ENCODE measurements at regions not wholly inside any gene's neighbourhood (a gene's known extent, or its start where the extent isn't known, plus 50 kb on each side); places are given as distances from the start of the nearest gene placed in this dataset.

DNA sequence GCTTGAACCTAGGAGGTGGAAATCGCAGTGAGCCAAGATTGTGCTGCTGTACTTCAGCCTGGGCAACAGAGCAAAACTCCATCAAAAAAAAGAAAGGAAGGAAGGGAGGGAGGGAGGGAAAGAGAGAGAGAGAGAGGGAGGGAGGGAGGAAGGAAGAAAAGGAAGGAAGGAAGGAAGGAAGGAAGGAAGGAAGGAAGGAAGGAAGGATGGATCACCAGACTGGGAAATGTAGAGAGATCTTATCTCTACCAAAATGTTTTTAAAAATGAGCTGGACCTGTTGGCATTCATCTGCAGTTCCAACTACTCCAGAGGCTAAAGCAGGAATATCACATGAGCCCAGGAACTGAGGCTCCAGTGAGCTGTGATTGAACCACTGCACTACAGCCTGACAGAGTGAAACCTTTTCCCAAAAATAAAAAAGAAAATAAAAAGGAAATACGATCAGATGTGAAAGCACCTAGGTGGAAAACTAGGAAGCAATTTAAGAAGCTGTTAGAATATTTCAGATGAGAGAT, 239.4 kb downstream of the CDH7 start:
- TF ChIP-seq, protein P1, sequence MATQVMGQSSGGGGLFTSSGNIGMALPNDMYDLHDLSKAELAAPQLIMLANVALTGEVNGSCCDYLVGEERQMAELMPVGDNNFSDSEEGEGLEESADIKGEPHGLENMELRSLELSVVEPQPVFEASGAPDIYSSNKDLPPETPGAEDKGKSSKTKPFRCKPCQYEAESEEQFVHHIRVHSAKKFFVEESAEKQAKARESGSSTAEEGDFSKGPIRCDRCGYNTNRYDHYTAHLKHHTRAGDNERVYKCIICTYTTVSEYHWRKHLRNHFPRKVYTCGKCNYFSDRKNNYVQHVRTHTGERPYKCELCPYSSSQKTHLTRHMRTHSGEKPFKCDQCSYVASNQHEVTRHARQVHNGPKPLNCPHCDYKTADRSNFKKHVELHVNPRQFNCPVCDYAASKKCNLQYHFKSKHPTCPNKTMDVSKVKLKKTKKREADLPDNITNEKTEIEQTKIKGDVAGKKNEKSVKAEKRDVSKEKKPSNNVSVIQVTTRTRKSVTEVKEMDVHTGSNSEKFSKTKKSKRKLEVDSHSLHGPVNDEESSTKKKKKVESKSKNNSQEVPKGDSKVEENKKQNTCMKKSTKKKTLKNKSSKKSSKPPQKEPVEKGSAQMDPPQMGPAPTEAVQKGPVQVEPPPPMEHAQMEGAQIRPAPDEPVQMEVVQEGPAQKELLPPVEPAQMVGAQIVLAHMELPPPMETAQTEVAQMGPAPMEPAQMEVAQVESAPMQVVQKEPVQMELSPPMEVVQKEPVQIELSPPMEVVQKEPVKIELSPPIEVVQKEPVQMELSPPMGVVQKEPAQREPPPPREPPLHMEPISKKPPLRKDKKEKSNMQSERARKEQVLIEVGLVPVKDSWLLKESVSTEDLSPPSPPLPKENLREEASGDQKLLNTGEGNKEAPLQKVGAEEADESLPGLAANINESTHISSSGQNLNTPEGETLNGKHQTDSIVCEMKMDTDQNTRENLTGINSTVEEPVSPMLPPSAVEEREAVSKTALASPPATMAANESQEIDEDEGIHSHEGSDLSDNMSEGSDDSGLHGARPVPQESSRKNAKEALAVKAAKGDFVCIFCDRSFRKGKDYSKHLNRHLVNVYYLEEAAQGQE (IDR thresholded peaks at IDR 0.05; ENCODE audit: low read depth), result no peak
- no peak for TF ChIP-seq RAD21 (IDR thresholded peaks at IDR 0.05; ENCODE audit: low read depth)
- TF ChIP-seq FOXM1 (IDR thresholded peaks at IDR 0.05; ENCODE audit: borderline replicate concordance, low read depth), result no peak
- TF ChIP-seq YY1 (IDR thresholded peaks at IDR 0.05; ENCODE audit: low read depth), result no peak
- TF ChIP-seq, protein P2, sequence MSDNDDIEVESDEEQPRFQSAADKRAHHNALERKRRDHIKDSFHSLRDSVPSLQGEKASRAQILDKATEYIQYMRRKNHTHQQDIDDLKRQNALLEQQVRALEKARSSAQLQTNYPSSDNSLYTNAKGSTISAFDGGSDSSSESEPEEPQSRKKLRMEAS (IDR thresholded peaks at IDR 0.05), result no peak

DNA sequence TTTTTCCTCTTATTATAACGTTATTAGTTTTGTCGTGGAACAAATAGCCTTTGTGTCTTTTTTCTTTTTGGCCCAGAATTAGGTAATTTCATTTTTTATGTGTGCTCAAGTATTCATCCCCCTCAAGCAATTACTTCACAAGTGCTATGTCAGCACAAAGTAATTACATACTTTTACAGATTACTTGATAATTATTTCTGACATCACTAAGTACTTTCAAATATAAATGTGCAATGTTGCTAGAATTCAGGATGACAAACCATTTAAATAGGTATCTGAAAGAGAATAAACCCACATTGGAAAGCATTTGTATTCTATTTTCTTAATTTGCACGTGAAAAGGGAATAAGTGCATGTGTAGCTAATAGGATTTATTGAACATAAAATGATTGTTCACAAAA, 238.2 kb downstream of the CDH7 start:
- no peak for TF ChIP-seq ZBTB7A (IDR thresholded peaks at IDR 0.05; ENCODE audit: low read depth)
- TF ChIP-seq TAF1 (IDR thresholded peaks at IDR 0.05; ENCODE audit: low read depth), result no peak
- TF ChIP-seq EP300 (IDR thresholded peaks at IDR 0.05; ENCODE audit: borderline replicate concordance), result no peak
- no peak for TF ChIP-seq TEAD4 (IDR thresholded peaks at IDR 0.05)
- TF ChIP-seq EGR1 (IDR thresholded peaks at IDR 0.05), result no peak
- no peak for TF ChIP-seq TCF12 (IDR thresholded peaks at IDR 0.05; ENCODE audit: low read depth)
- TF ChIP-seq FOXM1 (IDR thresholded peaks at IDR 0.05; ENCODE audit: borderline replicate concordance, low read depth), result no peak
- no peak for TF ChIP-seq CREB1 (IDR thresholded peaks at IDR 0.05; ENCODE audit: low read depth)
- TF ChIP-seq, protein P3, sequence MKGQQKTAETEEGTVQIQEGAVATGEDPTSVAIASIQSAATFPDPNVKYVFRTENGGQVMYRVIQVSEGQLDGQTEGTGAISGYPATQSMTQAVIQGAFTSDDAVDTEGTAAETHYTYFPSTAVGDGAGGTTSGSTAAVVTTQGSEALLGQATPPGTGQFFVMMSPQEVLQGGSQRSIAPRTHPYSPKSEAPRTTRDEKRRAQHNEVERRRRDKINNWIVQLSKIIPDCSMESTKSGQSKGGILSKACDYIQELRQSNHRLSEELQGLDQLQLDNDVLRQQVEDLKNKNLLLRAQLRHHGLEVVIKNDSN (IDR thresholded peaks at IDR 0.05), result no peak
- TF ChIP-seq, protein P1 (IDR thresholded peaks at IDR 0.05; ENCODE audit: low read depth), result no peak

DNA sequence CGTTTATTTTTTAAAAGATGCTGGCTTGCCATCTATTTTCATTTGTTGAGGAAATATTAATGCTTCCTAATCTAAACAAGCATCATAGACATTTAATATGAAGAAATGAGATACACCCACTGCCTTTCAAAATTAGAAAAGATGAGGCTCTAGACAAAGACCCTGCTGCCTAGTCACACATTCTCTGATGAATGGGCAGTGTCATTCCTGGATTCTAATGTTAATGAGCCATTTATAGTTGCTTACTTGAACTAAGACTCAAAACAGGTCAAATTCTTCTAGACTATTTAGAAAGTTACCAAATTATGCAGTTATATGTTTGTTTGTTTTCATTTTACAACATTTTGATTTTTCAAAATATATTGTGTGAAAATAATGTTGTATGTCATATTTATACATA, 237.6 kb downstream of the CDH7 start:
- no peak for TF ChIP-seq TCF12 (IDR thresholded peaks at IDR 0.05; ENCODE audit: low read depth)
- TF ChIP-seq, protein P1 (IDR thresholded peaks at IDR 0.05; ENCODE audit: low read depth), result no peak

DNA sequence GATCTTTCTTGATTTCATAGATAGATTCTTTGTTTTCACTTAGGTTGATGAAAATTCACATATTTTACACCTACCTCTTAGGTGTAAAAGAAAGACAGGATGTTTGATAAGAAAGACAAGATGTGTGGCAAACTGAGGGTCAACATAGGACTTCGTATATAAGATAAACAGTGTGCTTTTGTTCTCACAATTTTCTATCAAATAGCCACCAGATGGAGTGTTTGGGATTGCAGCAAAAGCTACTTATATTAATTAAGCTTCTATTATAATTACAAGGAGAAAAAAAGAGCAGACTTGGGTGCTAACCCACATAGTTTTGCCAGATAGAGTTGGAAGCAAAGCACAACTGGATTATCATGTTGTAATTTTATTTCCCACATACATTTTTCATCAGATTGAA, 232.9 kb downstream of the CDH7 start:
- TF ChIP-seq NFIC (IDR thresholded peaks at IDR 0.05) (no peak), TAF1 (IDR thresholded peaks at IDR 0.05; ENCODE audit: low read depth) (no peak), EP300 (IDR thresholded peaks at IDR 0.05; ENCODE audit: borderline replicate concordance) (no peak), TEAD4 (IDR thresholded peaks at IDR 0.05) (no peak), EGR1 (IDR thresholded peaks at IDR 0.05) (no peak)
- TF ChIP-seq, protein P3 (IDR thresholded peaks at IDR 0.05), result no peak
- TF ChIP-seq, protein P2 (IDR thresholded peaks at IDR 0.05), result no peak

DNA sequence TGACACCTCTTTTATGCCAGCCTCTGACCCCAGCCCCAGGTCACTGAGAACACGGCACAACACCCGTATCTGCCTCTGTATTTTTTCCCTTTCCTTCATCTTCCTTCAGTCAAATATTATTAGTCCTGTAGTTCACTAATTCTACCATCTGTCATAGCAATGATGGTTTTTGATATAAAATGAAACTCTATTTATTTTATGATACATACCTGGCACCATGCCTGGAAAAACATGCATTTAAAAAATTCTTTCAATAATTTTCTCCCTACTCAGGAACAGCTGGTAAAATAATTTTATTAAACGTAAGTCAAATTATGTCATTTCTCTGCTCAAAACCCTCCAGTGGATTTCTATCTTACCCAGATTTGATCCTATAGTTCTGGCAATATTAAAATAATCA, 224.7 kb downstream of the CDH7 start:
- TF ChIP-seq, protein P3 (IDR thresholded peaks at IDR 0.05), result no peak
- TF ChIP-seq, protein P2 (IDR thresholded peaks at IDR 0.05), result no peak
- TF ChIP-seq CEBPB (IDR thresholded peaks at IDR 0.05), result no peak
- TF ChIP-seq CREB1 (IDR thresholded peaks at IDR 0.05; ENCODE audit: low read depth), result no peak
- TF ChIP-seq ZBTB7A (IDR thresholded peaks at IDR 0.05; ENCODE audit: low read depth), result no peak
- no peak for TF ChIP-seq YY1 (IDR thresholded peaks at IDR 0.05; ENCODE audit: low read depth)
- TF ChIP-seq TCF12 (IDR thresholded peaks at IDR 0.05; ENCODE audit: low read depth), result no peak
- TF ChIP-seq TEAD4 (IDR thresholded peaks at IDR 0.05), result no peak
- TF ChIP-seq EP300 (IDR thresholded peaks at IDR 0.05; ENCODE audit: borderline replicate concordance), result no peak
- no peak for TF ChIP-seq NFIC (IDR thresholded peaks at IDR 0.05)
